NCI-H1417 (cell line): ENCODE measurements at regions not wholly inside any gene's neighbourhood (a gene's known extent, or its start where the extent isn't known, plus 50 kb on each side); places are given as distances from the start of the nearest gene placed in this dataset.
"Not testable (repeated sequence)": the region's sequence is repeated elsewhere in the genome, so short reads cannot be mapped to it uniquely, and the experiment has no call there.

ENCODE experiments used
- DNase-seq, 3 experiments: peaks; one replicate each; lab custom pipeline; 2025; lab: John Stamatoyannopoulos, UW

GRCh38 chr4:31189938-31190337, 469.8 kb downstream of the PCDH7 start:
- no peak for DNase-seq

GRCh38 chr4:31190671-31191070, 470.5 kb downstream of the PCDH7 start:
- DNase-seq: no peak

GRCh38 chr4:31192341-31192740, 472.2 kb downstream of the PCDH7 start:
- DNase-seq: no peak

GRCh38 chr4:31193521-31193920, 473.4 kb downstream of the PCDH7 start:
- DNase-seq: peak in 2 of 3 experiments; percentile 72 to 92

- peak in 2 of 3 experiments; percentile 40 to 91 for DNase-seq
Measured at GRCh38 chr4:31194823-31195222, 474.7 kb downstream of the PCDH7 start.

- no peak for DNase-seq
Measured at GRCh38 chr4:31199644-31200043, 479.5 kb downstream of the PCDH7 start.

- DNase-seq: not testable (repeated sequence)
Measured at GRCh38 chr4:31202054-31202453, 481.9 kb downstream of the PCDH7 start.

- DNase-seq: no peak
Measured at GRCh38 chr4:31204874-31205273, 484.7 kb downstream of the PCDH7 start.

GRCh38 chr4:31220921-31221320, 500.8 kb downstream of the PCDH7 start:
- DNase-seq: no peak

GRCh38 chr4:31228068-31228467, 507.9 kb downstream of the PCDH7 start:
- DNase-seq: no peak

- no peak for DNase-seq
Measured at GRCh38 chr4:31230594-31230993, 510.4 kb downstream of the PCDH7 start.

- DNase-seq: peak in 1 of 3 experiments; percentile 12
Measured at GRCh38 chr4:31234494-31234893, 514.3 kb downstream of the PCDH7 start.

GRCh38 chr4:31234901-31235300, 514.7 kb downstream of the PCDH7 start:
- no peak for DNase-seq

- peak in 1 of 3 experiments; percentile 5 for DNase-seq
Measured at GRCh38 chr4:31236020-31236638, 516.0 kb downstream of the PCDH7 start.

GRCh38 chr4:31236639-31237173, 516.5 kb downstream of the PCDH7 start:
- DNase-seq: no peak

- no peak for DNase-seq
Measured at GRCh38 chr4:31237233-31237632, 517.1 kb downstream of the PCDH7 start.

GRCh38 chr4:31239886-31240285, 519.7 kb downstream of the PCDH7 start:
- no peak for DNase-seq

- no peak for DNase-seq
Measured at GRCh38 chr4:31241504-31242106, 521.4 kb downstream of the PCDH7 start.

- DNase-seq: no peak
Measured at GRCh38 chr4:31246856-31247255, 526.7 kb downstream of the PCDH7 start.

- DNase-seq: no peak
Measured at GRCh38 chr4:31259119-31259518, 539.0 kb downstream of the PCDH7 start.

GRCh38 chr4:31261632-31262031, 541.5 kb downstream of the PCDH7 start:
- DNase-seq: peak in 2 of 3 experiments; percentile 6 to 48

GRCh38 chr4:31266094-31266493, 545.9 kb downstream of the PCDH7 start:
- DNase-seq: not testable (repeated sequence)

GRCh38 chr4:31272331-31273061, 552.3 kb downstream of the PCDH7 start:
- no peak for DNase-seq
